ENCODE measurements at regions not wholly inside any gene's neighbourhood (a gene's known extent, or its start where the extent isn't known, plus 50 kb on each side); places are given as distances from the start of the nearest gene placed in this dataset.

GRCh38 chr20:46804126-46804525, 90.5 kb upstream of the EYA2 start:
- no peak for DNase-seq (ENCODE audit: low read depth)
- H3K4me3 ChIP-seq (ENCODE audit: low read depth, low read length), result no peak overlapping the region
- TF ChIP-seq CTCF (IDR thresholded peaks at IDR 0.05; ENCODE audit: insufficient read depth, low read depth, low read length), result no peak

- no peak for DNase-seq (ENCODE audit: low read depth)
- TF ChIP-seq CTCF (IDR thresholded peaks at IDR 0.05; ENCODE audit: insufficient read depth, low read depth, low read length), result no peak
- no peak overlapping the region for H3K4me3 ChIP-seq (ENCODE audit: low read depth, low read length)
Observed at GRCh38 chr20:46805836-46806235, 88.8 kb upstream of the EYA2 start.

- no peak overlapping the region for H3K4me3 ChIP-seq (ENCODE audit: low read depth, low read length)
- TF ChIP-seq CTCF (IDR thresholded peaks at IDR 0.05; ENCODE audit: insufficient read depth, low read depth, low read length), result no peak
- no peak for DNase-seq (ENCODE audit: low read depth)
Observed at GRCh38 chr20:46807998-46808397, 86.6 kb upstream of the EYA2 start.

GRCh38 chr20:46808565-46808964, 86.1 kb upstream of the EYA2 start:
- no peak for DNase-seq (ENCODE audit: low read depth)
- H3K4me3 ChIP-seq (ENCODE audit: low read depth, low read length), result no peak overlapping the region
- TF ChIP-seq CTCF (IDR thresholded peaks at IDR 0.05; ENCODE audit: insufficient read depth, low read depth, low read length), result no peak

- DNase-seq (ENCODE audit: low read depth), result no peak
- no peak overlapping the region for H3K4me3 ChIP-seq (ENCODE audit: low read depth, low read length)
- no peak for TF ChIP-seq CTCF (IDR thresholded peaks at IDR 0.05; ENCODE audit: insufficient read depth, low read depth, low read length)
Observed at GRCh38 chr20:46809706-46810360, 84.8 kb upstream of the EYA2 start.

- no peak for DNase-seq (ENCODE audit: low read depth)
- H3K4me3 ChIP-seq (ENCODE audit: low read depth, low read length), result no peak overlapping the region
- TF ChIP-seq CTCF (IDR thresholded peaks at IDR 0.05; ENCODE audit: insufficient read depth, low read depth, low read length), result no peak
Observed at GRCh38 chr20:46810448-46811223, 84.0 kb upstream of the EYA2 start.

Data from fibroblast of villous mesenchyme (primary cell).